Hematopoietic multipotent progenitor cell treated with erythropoietin and hydrocortisone succinate and interleukin-3 and kit ligand, for 8 days (in vitro differentiated cells): ENCODE measurements at regions not wholly inside any gene's neighbourhood (a gene's known extent, or its start where the extent isn't known, plus 50 kb on each side); places are given as distances from the start of the nearest gene placed in this dataset.

Experiments used
- DNase-seq: peaks from one replicate; pipeline ENCODE4 v3.0.0-alpha.2; 2015

DNA sequence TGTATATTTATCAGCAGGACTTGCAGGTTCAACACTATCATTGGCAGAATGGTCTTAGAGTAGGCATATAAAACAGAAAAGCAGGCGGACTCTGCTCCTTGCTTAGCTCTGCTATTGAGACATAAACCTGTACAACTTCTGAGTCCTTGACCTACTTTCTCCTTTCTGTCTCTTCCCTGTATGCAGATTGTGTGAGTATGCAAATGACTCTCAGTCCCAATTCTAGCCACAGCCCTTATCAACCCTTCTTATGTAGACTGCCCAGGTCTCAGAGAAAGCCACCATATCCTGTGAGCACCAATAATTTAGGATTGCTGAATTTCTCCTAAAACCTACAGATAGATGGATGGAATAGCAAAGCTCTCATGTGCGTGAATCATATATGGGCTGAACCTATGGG lies 367.6 kb upstream of the DDI1 start:
- no peak for DNase-seq

- DNase-seq: no peak
Measured at GRCh38 chr11:103671143-103671651, 365.2 kb upstream of the DDI1 start.

GRCh38 chr11:103673773-103674172 lies 362.7 kb upstream of the DDI1 start:
- no peak for DNase-seq

- DNase-seq: no peak
Measured at GRCh38 chr11:103676413-103676812, 360.0 kb upstream of the DDI1 start.

- DNase-seq: no peak
Measured at GRCh38 chr11:103680826-103681225, 355.6 kb upstream of the DDI1 start.

GRCh38 chr11:103681855-103682254 lies 354.6 kb upstream of the DDI1 start:
- no peak for DNase-seq

DNA sequence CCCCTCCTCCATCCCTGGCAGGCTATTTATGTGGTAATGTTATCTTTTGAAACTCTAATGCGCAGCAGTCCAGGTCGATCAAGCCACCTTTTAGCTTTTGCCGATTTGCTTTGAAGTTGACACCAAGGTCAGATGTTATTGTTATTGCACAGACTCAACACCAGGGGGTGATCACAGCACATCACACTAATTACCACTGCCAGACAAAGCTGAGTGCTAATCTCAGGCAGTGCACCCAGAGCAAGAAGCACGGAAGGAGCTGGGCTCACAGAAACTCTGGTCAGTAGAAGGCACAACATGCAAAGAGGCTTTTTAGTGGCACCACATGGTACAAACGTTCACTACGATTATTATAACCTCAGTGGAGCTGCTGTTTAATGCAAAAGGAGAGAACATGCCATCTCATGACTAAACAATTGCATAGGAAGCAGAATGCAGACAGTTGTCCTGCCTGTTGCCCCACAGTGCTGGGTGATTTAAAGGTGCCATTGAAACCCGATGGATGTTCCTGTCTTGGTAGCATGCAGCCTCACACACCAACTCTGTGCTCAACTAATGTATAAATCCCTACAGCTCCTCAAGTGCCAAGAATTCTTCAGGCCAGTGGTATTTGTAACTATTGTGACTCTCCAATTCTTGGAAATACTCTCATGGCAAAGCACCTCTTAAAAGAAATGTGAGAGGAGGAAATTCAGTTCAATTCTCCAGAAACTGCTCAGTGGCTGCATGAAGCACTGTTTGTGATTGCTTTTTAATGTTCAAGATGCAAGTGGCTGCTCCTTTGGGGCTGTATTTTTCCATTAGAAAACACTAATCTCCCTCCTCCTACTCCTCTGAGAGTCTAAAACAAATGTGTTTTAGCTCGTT lies 353.9 kb upstream of the DDI1 start:
- peak; percentile 56 for DNase-seq

DNA sequence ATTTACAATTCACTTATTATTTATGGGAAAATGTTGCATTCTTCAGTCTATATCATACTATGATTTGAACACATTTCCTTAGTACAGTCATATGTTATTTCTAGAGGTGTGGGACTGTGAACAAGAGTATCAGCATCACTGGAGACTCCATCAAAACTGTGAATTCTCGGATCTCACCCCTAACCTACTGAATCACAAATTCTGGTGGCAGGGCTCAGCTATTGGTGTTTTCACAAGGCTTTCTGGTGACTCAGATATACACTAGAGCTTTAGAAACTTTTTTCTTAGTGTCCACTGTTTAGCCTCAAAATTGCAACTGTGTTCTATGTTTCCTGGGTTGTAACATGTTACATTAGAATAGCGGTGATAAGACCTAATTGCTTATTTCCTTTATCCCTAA lies 352.9 kb upstream of the DDI1 start:
- DNase-seq: no peak

DNA sequence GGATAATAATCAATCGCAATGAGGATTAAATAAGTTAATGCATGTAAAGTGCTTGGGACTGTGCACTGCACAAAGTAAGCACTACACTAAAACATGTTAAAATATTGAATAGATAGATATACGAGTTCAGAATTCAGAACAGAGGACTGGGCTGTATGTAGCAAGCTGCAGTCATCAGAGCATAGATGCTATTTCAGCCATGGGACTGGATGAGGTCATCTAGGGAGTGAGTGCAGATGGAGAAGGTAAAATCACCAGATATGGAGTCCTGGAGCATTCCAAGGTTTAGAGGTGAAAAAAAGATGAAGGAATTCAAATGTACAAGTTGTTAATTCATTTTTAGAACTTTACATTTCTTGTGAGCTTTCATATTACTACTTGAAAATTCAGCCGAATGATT lies 347.5 kb upstream of the DDI1 start:
- DNase-seq: no peak

GRCh38 chr11:103690356-103690755 lies 346.1 kb upstream of the DDI1 start:
- DNase-seq: no peak

GRCh38 chr11:103696123-103696522 lies 340.3 kb upstream of the DDI1 start:
- DNase-seq: no peak

DNA sequence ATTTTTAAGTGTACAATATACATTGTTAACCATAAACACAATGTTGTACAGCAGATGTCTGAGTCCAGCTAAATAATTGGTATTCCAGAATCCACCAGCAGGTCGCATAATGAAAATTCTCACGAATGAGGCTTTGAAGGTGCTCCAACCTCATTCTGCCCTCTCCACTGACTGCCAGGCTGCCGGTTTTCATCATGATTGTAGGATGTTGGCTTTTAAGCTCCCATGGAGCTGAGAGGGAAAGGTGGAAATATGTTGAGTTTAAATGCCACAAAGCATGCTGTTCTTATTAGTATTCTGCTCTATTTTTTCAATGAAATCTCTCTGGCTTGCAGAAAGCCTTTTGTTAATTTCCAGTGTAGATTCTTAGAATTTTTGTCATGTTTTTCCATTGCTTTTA lies 337.2 kb upstream of the DDI1 start:
- DNase-seq: no peak

GRCh38 chr11:103699656-103700055 lies 336.8 kb upstream of the DDI1 start:
- DNase-seq: no peak

GRCh38 chr11:103700622-103701021 lies 335.8 kb upstream of the DDI1 start:
- no peak for DNase-seq

DNA sequence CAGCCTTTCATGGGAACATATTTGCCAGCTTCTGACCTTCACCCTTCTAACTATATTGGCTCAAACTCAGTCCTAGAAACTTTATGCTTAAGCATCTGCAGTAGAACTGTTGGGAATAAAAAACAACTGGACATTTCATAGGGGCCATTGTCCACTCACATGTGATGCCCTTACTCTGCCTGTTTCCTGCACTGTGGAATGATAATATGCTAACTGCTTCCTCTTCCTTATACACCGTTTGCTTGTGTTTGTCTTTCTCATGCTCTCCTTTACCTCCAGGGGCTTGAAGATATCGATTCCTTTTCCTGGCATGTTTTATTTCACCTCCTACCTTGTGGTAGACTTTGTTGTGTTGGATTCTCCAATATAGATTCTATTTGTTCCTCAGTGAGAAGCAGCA lies 333.0 kb upstream of the DDI1 start:
- no peak for DNase-seq

- DNase-seq: no peak
Measured at GRCh38 chr11:103703954-103704353, 332.5 kb upstream of the DDI1 start.

- no peak for DNase-seq
Measured at GRCh38 chr11:103705642-103706041, 330.8 kb upstream of the DDI1 start.

DNA sequence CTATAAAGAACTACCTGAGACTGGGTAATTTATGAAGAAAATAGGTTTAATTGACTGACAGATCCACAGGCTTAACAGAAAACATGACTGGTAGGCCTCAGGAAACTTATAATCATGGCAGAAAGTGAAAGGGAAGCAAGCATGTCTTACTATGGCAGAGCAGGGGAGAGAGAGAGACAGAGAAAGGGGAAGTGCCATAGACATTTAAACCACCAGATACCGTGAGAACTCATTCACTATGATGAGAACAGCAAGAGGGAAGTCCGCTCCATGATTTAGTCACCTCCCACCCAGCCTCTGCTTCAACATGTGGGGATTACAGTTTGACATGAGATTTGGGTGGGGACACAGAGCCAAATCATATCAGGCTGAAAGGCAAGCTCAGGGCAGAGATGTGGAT lies 327.1 kb upstream of the DDI1 start:
- DNase-seq: no peak

DNA sequence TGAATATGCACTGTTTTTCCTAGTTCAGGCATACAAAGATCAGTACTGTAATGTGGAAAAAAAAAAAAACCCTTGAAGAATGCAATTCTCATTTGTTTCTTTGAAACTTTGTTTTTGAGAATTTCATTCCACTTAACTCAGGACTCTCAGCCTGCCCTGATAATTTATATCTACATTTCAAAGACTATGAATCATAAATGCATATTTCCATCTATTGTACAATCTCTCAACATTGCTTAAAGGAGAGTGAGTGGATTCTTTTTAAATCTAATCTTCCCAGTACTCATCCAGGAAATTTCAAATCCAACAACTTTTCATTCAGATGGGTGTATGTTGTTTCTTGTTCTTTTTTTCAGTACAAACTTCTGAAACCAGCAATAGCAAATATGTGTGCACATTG lies 322.2 kb upstream of the DDI1 start:
- no peak for DNase-seq

DNA sequence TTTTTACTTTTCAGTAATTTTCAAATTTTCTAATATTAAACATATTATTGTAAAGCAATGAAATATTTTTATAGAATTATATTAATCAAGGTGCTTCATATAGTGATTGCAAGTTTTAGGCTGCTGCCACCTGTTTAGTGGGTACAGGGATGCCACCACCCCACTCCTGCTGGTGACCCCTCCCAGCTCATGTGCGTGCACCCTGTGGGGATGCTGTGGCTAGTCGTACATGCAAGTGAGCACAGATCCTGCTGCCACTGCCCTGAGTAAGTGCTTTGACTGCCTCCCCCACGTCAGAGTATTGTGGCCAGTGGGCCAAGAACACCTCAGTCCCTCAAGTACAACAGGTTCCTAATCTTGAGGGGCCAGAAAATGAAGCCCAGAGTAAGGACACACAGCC lies 320.1 kb upstream of the DDI1 start:
- no peak for DNase-seq

GRCh38 chr11:103727262-103727661 lies 309.2 kb upstream of the DDI1 start:
- no peak for DNase-seq

DNA sequence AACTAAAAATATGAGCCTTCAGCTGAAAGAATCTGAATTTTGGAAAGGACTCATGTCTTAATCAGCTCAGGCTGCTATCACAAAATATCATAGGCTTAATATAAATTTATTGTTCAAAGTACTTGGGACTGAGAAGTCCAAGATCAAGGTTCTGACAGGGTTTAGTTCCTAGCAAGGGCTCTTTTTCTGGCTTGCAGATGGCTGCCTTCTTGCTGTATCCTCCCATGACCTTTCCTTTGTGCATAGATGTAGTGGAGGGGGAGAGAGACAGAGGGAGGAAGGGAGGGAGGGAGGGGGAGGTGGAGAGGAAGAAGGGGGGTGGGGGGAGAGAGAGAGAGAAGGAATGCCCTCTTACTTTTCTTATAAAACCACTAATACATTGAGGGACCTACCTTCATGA lies 306.8 kb upstream of the DDI1 start:
- DNase-seq: no peak

DNA sequence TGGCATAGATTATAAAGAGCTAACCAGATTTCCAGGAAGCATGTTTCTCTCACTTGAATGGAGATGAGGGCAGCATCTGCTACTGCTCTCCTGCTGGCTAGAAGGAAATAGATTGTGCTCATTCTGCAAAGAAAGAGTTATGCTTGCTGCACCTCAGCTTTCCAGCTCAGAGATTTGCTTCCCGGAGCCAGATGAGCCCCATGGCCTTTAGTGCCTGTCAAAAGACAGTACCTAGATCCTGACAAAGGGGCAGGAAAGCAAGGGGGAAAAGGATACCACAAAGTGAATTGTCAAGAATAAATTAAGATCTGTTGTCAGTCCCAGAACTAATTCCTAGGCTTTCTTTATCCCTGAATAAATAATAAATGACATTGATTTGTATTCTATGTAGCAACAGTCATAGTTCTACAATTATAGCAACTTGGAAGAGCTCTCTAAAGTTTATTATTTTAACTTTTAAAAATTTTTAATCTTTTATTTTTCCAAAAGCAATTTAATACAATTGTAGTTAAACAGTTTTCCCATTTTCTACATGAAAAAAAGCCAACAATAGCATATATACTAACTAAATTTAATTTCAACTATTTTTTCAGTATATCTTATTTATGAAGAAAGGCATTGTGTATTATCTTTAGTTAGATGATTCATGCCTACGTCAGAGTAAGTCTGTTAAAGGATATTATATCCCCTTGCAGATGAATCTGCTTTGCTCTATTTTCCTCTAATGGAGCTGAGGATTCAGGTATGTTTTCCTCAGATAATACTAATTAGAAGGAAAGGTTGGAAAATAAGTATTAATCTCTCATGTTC lies 306.1 kb upstream of the DDI1 start:
- no peak for DNase-seq

GRCh38 chr11:103731670-103732069 lies 304.8 kb upstream of the DDI1 start:
- no peak for DNase-seq
